Lower leg skin (tissue), 3 donors: ENCODE measurements at regions not wholly inside any gene's neighbourhood (a gene's known extent, or its start where the extent isn't known, plus 50 kb on each side); places are given as distances from the start of the nearest gene placed in this dataset.

ENCODE experiments used
- POLR2A ChIP-seq, 2 donors: fragments of 450-650 bp; IDR thresholded peaks; one replicate each; pipeline ENCODE4 v1.6.1; 2016 to 2017; ENCODE audit warnings: antibody characterized with exemption in 2 of 2, mild to moderate bottlenecking in 1 of 2, moderate library complexity in 1 of 2
- TF ChIP-seq, protein P1 (sequence below), 3 donors: fragments of 450-650 bp; IDR thresholded peaks; one replicate each; pipeline ENCODE4 v1.5.1; 2016; ENCODE audit warnings: antibody characterized with exemption in 3 of 3, mild to moderate bottlenecking in 3 of 3, moderate library complexity in 2 of 3

DNA sequence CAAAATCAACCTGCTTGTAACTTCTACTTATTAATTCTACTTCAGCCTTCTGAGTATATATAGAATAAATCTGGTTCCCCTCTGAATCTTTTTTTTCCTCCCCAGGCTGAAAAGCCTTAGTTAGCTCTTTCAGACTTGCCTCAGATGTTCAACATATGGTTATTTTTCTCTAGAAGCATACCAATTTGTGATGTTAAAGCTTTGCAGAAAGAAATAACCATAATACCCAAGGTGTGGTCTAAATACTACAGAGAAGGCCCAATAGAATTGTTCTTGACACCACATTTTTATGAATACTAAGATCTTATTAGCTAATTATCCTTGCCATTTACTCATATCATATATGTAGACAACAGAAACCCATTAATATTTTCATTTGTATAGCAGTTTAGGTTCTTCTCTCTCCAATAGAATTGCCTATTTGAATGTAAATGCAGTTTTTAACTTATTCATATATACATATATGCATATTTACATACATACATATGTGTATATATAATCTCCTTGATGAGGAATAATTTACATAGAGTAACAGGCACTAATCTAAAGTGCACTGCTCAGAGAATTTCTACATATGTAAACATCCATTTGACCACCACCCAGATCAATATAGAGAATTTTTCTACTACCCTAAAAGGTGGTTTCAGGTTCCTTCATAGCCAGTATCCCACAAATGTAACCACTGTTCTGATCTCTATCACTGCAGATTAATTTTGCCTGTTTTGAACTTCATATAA, 175.2 kb upstream of the IVNS1ABP start:
- TF ChIP-seq, protein P1, sequence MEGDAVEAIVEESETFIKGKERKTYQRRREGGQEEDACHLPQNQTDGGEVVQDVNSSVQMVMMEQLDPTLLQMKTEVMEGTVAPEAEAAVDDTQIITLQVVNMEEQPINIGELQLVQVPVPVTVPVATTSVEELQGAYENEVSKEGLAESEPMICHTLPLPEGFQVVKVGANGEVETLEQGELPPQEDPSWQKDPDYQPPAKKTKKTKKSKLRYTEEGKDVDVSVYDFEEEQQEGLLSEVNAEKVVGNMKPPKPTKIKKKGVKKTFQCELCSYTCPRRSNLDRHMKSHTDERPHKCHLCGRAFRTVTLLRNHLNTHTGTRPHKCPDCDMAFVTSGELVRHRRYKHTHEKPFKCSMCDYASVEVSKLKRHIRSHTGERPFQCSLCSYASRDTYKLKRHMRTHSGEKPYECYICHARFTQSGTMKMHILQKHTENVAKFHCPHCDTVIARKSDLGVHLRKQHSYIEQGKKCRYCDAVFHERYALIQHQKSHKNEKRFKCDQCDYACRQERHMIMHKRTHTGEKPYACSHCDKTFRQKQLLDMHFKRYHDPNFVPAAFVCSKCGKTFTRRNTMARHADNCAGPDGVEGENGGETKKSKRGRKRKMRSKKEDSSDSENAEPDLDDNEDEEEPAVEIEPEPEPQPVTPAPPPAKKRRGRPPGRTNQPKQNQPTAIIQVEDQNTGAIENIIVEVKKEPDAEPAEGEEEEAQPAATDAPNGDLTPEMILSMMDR (IDR thresholded peaks at IDR 0.05), result no peak
- no peak for TF ChIP-seq POLR2A (IDR thresholded peaks at IDR 0.05)
